ENCODE measurements at regions not wholly inside any gene's neighbourhood (a gene's known extent, or its start where the extent isn't known, plus 50 kb on each side); places are given as distances from the start of the nearest gene placed in this dataset.

GRCh38 chr13:97716746-97717145 lies 236.7 kb upstream of the IPO5 start:
- Mint-ChIP-seq H3K4me3 (ENCODE audit: unreplicated experiment) (no peak overlapping the region), H3K27me3 (ENCODE audit: low read depth) (no peaks in the 10 kb centered on the region), H3K27ac (ENCODE audit: unreplicated experiment) (no peak overlapping the region), H3K36me3 (ENCODE audit: low read depth) (no peaks in the 10 kb centered on the region), H3K9me3 (ENCODE audit: low read depth) (no peaks in the 10 kb centered on the region), H3K4me1 (ENCODE audit: low read depth) (peaks cover 3% of the 10 kb centered on the region)
- DNase-seq (ENCODE audit: low spot score), result no peak
- TF ChIP-seq CTCF (IDR thresholded peaks at IDR 0.05), result no peak

GRCh38 chr13:97719736-97720135 lies 233.7 kb upstream of the IPO5 start:
- Mint-ChIP-seq H3K4me3 (ENCODE audit: unreplicated experiment) (no peak overlapping the region), H3K27ac (ENCODE audit: unreplicated experiment) (no peak overlapping the region), H3K27me3 (ENCODE audit: low read depth) (no peaks in the 10 kb centered on the region), H3K4me1 (ENCODE audit: low read depth) (peaks cover 15% of the 10 kb centered on the region), H3K36me3 (ENCODE audit: low read depth) (no peaks in the 10 kb centered on the region), H3K9me3 (ENCODE audit: low read depth) (no peaks in the 10 kb centered on the region)
- TF ChIP-seq CTCF (IDR thresholded peaks at IDR 0.05), result no peak
- DNase-seq (ENCODE audit: low spot score), result no peak

- Mint-ChIP-seq H3K4me1 (ENCODE audit: low read depth) (peaks cover 22% of the 10 kb centered on the region), H3K27ac (ENCODE audit: unreplicated experiment) (no peak overlapping the region), H3K36me3 (ENCODE audit: low read depth) (no peaks in the 10 kb centered on the region), H3K9me3 (ENCODE audit: low read depth) (no peaks in the 10 kb centered on the region), H3K27me3 (ENCODE audit: low read depth) (no peaks in the 10 kb centered on the region), H3K4me3 (ENCODE audit: unreplicated experiment) (no peak overlapping the region)
- no peak for DNase-seq (ENCODE audit: low spot score)
- TF ChIP-seq CTCF (IDR thresholded peaks at IDR 0.05), result no peak
Measured at GRCh38 chr13:97720896-97721295, 232.6 kb upstream of the IPO5 start.

- no peaks in the 10 kb centered on the region for H3K27me3 Mint-ChIP-seq (ENCODE audit: low read depth)
- peaks cover 37% of the 10 kb centered on the region for H3K4me1 Mint-ChIP-seq (ENCODE audit: low read depth)
- H3K27ac Mint-ChIP-seq (ENCODE audit: unreplicated experiment), result no peak overlapping the region
- no peaks in the 10 kb centered on the region for H3K36me3 Mint-ChIP-seq (ENCODE audit: low read depth)
- no peaks in the 10 kb centered on the region for H3K9me3 Mint-ChIP-seq (ENCODE audit: low read depth)
- DNase-seq (ENCODE audit: low spot score), result no peak
- no peak overlapping the region for H3K4me3 Mint-ChIP-seq (ENCODE audit: unreplicated experiment)
- no peak for TF ChIP-seq CTCF (IDR thresholded peaks at IDR 0.05)
Measured at GRCh38 chr13:97723655-97724054, 229.8 kb upstream of the IPO5 start.

GRCh38 chr13:97724450-97724849 lies 229.0 kb upstream of the IPO5 start:
- Mint-ChIP-seq H3K27ac (ENCODE audit: unreplicated experiment) (no peak overlapping the region), H3K9me3 (ENCODE audit: low read depth) (no peaks in the 10 kb centered on the region), H3K4me3 (ENCODE audit: unreplicated experiment) (no peak overlapping the region), H3K36me3 (ENCODE audit: low read depth) (no peaks in the 10 kb centered on the region), H3K27me3 (ENCODE audit: low read depth) (no peaks in the 10 kb centered on the region), H3K4me1 (ENCODE audit: low read depth) (peaks cover 40% of the 10 kb centered on the region)
- DNase-seq (ENCODE audit: low spot score), result no peak
- TF ChIP-seq CTCF (IDR thresholded peaks at IDR 0.05), result no peak

Measured in chondrocyte (in vitro differentiated cells).